ENCODE measurements at regions not wholly inside any gene's neighbourhood (a gene's known extent, or its start where the extent isn't known, plus 50 kb on each side); places are given as distances from the start of the nearest gene placed in this dataset.

GRCh38 chr13:87322386-87322785, 348.8 kb upstream of the SLITRK5 start:
- TF ChIP-seq REST (IDR thresholded peaks at IDR 0.05; ENCODE audit: insufficient read depth in 1 of 2, low read depth in 2 of 2, low read length in 2 of 2) = no peak
- no peak for TF ChIP-seq TAF1 (IDR thresholded peaks at IDR 0.05; ENCODE audit: borderline replicate concordance, insufficient read depth, low read length)
- no peak for TF ChIP-seq POLR2AphosphoS5 (IDR thresholded peaks at IDR 0.05; ENCODE audit: low read depth, low read length)
- no peak for TF ChIP-seq SIN3A (IDR thresholded peaks at IDR 0.05; ENCODE audit: borderline replicate concordance, insufficient read depth, low read length)
- no peak for TF ChIP-seq FOXP2 (optimal IDR thresholded peaks at IDR 0.05; ENCODE audit: borderline replicate concordance, extremely low read depth, extremely low read length, insufficient read depth)
